NT2/D1 (cell line): ENCODE measurements at regions not wholly inside any gene's neighbourhood (a gene's known extent, or its start where the extent isn't known, plus 50 kb on each side); places are given as distances from the start of the nearest gene placed in this dataset.

Source experiments
- DNase-seq: peaks from one replicate; pipeline ENCODE4 v3.0.0-alpha.2; 2011; ENCODE audit warnings: low read depth, low spot score
- H3K27me3 ChIP-seq: 2 replicates; pipeline ENCODE4 v1.6.0; 2011; ENCODE audit warnings: mild to moderate bottlenecking; ENCODE audit not compliant: insufficient read length, insufficient read depth
- H3K36me3 ChIP-seq: 2 replicates; pipeline ENCODE4 v1.6.1; 2011; ENCODE audit warnings: mild to moderate bottlenecking, low read length, mixed read lengths; ENCODE audit not compliant: insufficient read depth, insufficient read length
- H3K4me1 ChIP-seq: 2 replicates; pipeline ENCODE4 v1.5.1; 2011; ENCODE audit not compliant: insufficient read depth, insufficient read length
- H3K4me3 ChIP-seq: 2 replicates; pipeline ENCODE4 v1.5.1; 2011; ENCODE audit warnings: low read depth; ENCODE audit not compliant: insufficient read length
- H3K9ac ChIP-seq: 2 replicates; pipeline ENCODE4 v1.6.0; 2011; ENCODE audit warnings: low read depth; ENCODE audit not compliant: insufficient read length
- H3K9me3 ChIP-seq: 2 replicates; pipeline ENCODE4 v1.5.1; 2011; ENCODE audit warnings: mild to moderate bottlenecking, low read length; ENCODE audit not compliant: insufficient read depth
- SUZ12 ChIP-seq: IDR thresholded peaks from 2 replicates; pipeline ENCODE4 v1.6.1; 2011; ENCODE audit not compliant: insufficient read length, insufficient read depth; ENCODE audit errors: extremely low read depth
- YY1 ChIP-seq: IDR thresholded peaks from 2 replicates; pipeline ENCODE4 v1.6.1; 2011; ENCODE audit not compliant: insufficient read length, insufficient read depth
- ZNF274 ChIP-seq: IDR thresholded peaks from 2 replicates; pipeline ENCODE4 v1.6.1; 2011; ENCODE audit warnings: mild to moderate bottlenecking, low read depth, low read length

DNA sequence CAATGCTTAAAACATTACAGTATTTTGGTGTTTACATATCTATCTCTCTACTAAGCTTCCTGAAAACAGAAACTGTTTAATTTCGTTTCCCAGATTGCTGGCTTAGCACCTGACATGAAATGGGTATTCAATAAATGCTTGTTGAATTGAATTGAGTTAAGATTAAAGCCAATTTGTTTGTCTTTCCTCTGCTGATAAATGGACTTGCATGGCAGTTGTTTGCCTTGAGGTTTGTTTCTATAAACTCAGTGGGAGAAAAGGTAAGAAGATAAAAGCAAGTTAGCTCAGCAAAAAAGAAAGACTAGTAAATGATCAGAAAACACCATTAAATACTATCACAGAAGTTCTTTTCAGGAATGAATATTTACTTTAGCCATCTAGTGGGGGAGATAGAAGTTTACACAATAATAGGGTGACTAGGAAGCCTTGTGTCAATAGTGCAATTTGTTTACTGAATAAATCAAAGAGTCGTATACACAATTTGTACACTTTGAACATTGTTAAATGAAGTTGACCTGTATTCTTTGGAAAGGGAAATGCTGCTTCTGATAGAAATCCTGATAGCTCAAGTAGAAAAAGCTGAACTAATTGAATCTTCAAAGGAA lies 754.5 kb upstream of the FAM98A start:
- TF ChIP-seq ZNF274 (no peak), YY1 (no peak), SUZ12 (no peak)
- H3K27me3 ChIP-seq: no peaks in the 10 kb centered on the region
- no peak for DNase-seq

DNA sequence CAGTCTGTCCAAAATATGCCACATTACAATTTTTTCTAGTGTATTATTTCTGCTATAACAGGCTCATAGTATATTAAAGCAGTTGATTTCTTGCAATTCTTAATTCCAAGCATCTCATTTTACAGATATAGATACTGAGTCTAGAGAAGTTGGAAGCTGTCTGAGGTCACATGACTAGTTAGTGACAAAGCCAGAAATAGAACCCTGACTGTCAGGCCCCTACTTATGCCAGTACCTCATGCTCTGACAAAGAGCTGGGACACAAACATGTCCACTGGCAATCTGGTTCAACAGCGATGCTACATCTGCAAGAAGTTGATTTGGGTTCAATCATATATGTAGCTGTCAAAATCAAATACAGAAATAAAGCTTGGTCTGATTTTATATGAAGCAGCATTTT lies 750.4 kb upstream of the FAM98A start:
- Histone ChIP-seq H3K4me1 (no peaks in the 10 kb centered on the region), H3K9ac (no peak overlapping the region), H3K27me3 (no peaks in the 10 kb centered on the region), H3K9me3 (no peaks in the 10 kb centered on the region), H3K36me3 (no peaks in the 10 kb centered on the region), H3K4me3 (no peak overlapping the region)
- no peak for TF ChIP-seq SUZ12
- no peak for TF ChIP-seq YY1
- TF ChIP-seq ZNF274: no peak
- no peak for DNase-seq

More for the DNA sequence above, 754.5 kb upstream of the FAM98A start:
- H3K36me3 ChIP-seq: no peaks in the 10 kb centered on the region
- no peaks in the 10 kb centered on the region for H3K4me1 ChIP-seq
- H3K9me3 ChIP-seq: no peaks in the 10 kb centered on the region
- H3K4me3 ChIP-seq: no peak overlapping the region
- no peak overlapping the region for H3K9ac ChIP-seq

DNA sequence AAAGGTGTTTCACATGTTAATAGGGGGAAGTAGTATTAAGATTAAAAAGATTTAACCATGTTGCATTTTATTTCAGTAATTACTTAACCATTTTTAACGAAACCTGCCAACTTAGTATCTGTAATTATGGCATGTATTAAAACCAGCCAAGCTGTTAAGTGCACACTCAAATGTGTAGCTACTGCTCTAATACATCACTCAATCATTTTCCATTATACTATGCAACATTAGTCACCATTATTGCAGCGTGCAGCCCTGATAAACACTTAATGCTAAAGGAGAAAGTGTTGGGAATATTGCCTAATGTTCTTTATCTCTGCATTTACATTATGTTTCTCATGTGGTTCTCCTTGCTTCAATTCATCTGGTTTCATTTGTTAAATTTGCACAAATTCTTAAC lies 745.9 kb upstream of the FAM98A start:
- Histone ChIP-seq H3K4me3 (no peak overlapping the region), H3K4me1 (no peaks in the 10 kb centered on the region), H3K27me3 (no peaks in the 10 kb centered on the region), H3K9ac (no peak overlapping the region), H3K9me3 (no peaks in the 10 kb centered on the region), H3K36me3 (no peaks in the 10 kb centered on the region)
- TF ChIP-seq ZNF274 (no peak), YY1 (no peak), SUZ12 (no peak)
- DNase-seq: no peak

DNA sequence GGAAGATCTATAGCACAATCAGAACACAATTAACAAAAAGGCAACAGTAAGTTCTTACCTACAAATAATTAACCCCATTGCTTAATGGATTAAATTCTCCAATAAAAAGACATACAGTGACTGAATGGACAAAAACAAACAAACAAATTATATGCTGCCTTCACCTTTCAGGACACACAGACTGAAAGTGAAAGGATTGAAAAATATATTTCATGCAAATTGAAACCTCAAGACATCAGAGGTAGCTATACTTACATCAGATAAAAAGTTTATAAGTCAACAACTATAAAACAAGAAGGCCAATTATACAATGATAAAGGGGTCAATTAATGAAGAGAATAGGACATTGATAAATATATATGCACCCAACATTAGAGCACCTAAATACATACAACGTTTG lies 741.2 kb upstream of the FAM98A start:
- TF ChIP-seq YY1: no peak
- TF ChIP-seq ZNF274: no peak
- no peak for TF ChIP-seq SUZ12
- H3K4me3 ChIP-seq: no peak overlapping the region
- no peaks in the 10 kb centered on the region for H3K9me3 ChIP-seq
- no peaks in the 10 kb centered on the region for H3K4me1 ChIP-seq
- no peaks in the 10 kb centered on the region for H3K27me3 ChIP-seq
- DNase-seq: no peak
- H3K9ac ChIP-seq: no peak overlapping the region
- no peaks in the 10 kb centered on the region for H3K36me3 ChIP-seq

DNA sequence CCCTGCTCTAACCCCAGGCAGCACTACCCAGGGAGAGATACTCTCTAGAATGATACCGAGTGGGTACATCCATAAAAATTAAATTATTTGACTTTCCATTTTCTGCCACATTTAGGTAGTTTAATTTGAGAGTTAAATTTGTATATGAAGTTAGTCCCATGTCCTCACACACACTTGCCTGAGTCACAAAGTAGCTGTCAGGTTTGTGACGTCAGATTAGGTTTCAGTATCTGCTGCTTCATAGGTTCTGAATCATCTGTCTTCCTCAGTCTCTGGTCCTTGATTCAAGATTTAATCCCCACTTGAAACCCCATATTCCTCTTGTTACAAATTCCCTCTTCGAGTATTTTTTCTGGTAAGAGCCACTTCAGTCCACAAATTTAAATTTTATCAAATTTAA lies 738.6 kb upstream of the FAM98A start:
- Histone ChIP-seq H3K4me1 (no peaks in the 10 kb centered on the region), H3K4me3 (no peak overlapping the region), H3K36me3 (no peaks in the 10 kb centered on the region), H3K9me3 (no peaks in the 10 kb centered on the region), H3K27me3 (no peaks in the 10 kb centered on the region), H3K9ac (no peak overlapping the region)
- TF ChIP-seq YY1: no peak
- no peak for TF ChIP-seq ZNF274
- TF ChIP-seq SUZ12: no peak
- no peak for DNase-seq

DNA sequence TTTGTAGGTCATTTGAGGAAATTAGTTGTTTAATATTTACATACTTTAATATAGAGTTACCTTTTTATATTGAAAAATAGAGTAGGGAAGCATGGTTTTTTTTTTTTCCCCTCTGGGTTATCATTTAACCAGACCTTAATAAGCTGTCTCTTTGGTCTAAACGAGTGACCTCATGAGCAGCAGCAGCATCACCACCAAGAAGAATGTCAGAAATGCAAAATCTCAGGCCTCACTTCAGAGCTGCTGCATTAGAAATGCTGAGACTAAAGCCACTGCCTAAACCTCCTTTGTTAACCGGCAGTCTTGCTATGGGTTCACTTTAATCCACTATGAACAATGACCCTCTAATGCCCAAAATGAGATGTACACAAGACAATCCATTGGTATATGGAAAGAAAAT lies 733.7 kb upstream of the FAM98A start:
- Histone ChIP-seq H3K9ac (no peak overlapping the region), H3K27me3 (no peaks in the 10 kb centered on the region), H3K9me3 (no peaks in the 10 kb centered on the region), H3K4me1 (no peaks in the 10 kb centered on the region), H3K36me3 (no peaks in the 10 kb centered on the region), H3K4me3 (no peak overlapping the region)
- peak; percentile 6 for DNase-seq
- TF ChIP-seq YY1 (no peak), ZNF274 (no peak), SUZ12 (no peak)

DNA sequence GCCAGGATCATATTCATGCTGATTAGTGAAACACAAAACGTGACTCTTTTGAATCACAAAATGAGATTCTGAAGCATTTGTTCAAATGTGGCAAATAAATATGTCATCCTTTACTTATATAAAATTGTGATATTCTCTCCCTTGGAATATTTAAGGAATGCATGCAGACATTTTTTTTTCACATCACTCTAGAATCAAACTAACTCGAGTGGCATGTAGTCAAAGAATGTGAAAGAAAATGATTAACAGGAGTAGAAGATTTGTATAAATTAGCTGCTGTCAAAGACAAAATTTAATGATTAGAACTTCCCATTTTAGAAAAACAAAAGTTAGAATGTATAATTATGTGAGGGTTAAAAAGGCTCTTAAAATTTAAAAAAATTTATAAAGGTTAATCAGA lies 721.0 kb upstream of the FAM98A start:
- Histone ChIP-seq H3K4me3 (no peak overlapping the region), H3K27me3 (no peaks in the 10 kb centered on the region), H3K9ac (no peak overlapping the region), H3K4me1 (no peaks in the 10 kb centered on the region), H3K9me3 (no peaks in the 10 kb centered on the region), H3K36me3 (no peaks in the 10 kb centered on the region)
- DNase-seq: no peak
- TF ChIP-seq ZNF274 (no peak), YY1 (no peak)
